ENCODE measurements at regions not wholly inside any gene's neighbourhood (a gene's known extent, or its start where the extent isn't known, plus 50 kb on each side); places are given as distances from the start of the nearest gene placed in this dataset.
"Not testable (repeated sequence)": the region's sequence is repeated elsewhere in the genome, so short reads cannot be mapped to it uniquely, and the experiment has no call there.

DNA sequence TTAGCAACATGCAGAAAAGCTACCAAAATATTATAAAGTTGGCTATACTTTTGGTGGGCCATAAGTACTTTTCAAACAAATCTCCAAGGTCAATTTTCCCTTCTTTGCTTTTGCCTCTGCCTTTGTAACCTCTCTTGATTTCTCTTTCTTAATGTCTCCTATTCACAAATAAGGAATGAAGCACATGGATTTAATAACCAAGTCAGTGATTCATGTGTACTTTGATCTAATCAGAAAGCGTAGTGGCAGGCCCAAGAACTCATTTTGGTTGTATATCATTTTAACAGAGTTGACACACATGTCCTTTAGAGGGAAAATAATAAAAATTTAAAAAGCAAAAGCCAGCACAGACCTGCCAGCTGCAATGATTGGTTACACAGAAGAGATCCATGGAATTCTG is 93.7 kb downstream of the FZD1 start:
- ChIA-PET POLR2A (no interaction called here), CTCF (interaction anchor here (2.3 kb wide), 1 partner anchor 8 kb away, joined by 6 read pairs; no protein-coding TSS in a partner anchor)
- DNase-seq (ENCODE audit: extremely low spot score) = no peak
- no peak for TF ChIP-seq CTCF (IDR thresholded peaks at IDR 0.05; ENCODE audit: control extremely low read depth, extremely low read depth, low read depth, missing control alignments)

GRCh38 chr7:91358303-91358702 is 94.1 kb downstream of the FZD1 start:
- ChIA-PET POLR2A (no interaction called here), CTCF (interaction anchor here (2.3 kb wide), 1 partner anchor 9 kb away, joined by 6 read pairs; no protein-coding TSS in a partner anchor)
- no peak for TF ChIP-seq CTCF (IDR thresholded peaks at IDR 0.05; ENCODE audit: control extremely low read depth, extremely low read depth, low read depth, missing control alignments)
- DNase-seq (ENCODE audit: extremely low spot score) = no peak

DNA sequence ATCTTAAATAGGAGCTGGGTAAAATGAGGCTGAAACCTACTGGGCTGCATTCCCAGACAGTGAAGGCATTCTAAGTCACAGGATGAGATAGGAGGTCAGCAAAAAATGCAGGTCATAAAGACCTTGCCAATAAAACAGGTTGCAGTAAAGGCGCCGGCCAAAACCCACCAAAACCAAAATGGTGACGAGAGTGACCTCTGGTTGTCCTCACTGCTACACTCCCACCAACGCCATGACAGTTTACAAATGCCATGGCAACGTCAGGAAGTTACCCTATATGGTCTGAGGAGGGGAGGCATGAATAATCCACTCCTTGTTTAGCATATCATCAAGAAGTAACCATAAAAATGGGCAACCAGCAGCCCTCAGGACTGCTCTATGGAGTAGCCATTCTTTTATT is 100.9 kb downstream of the FZD1 start:
- POLR2A ChIA-PET; CTCF ChIA-PET; DNase-seq (ENCODE audit: extremely low spot score): not testable (repeated sequence)

DNA sequence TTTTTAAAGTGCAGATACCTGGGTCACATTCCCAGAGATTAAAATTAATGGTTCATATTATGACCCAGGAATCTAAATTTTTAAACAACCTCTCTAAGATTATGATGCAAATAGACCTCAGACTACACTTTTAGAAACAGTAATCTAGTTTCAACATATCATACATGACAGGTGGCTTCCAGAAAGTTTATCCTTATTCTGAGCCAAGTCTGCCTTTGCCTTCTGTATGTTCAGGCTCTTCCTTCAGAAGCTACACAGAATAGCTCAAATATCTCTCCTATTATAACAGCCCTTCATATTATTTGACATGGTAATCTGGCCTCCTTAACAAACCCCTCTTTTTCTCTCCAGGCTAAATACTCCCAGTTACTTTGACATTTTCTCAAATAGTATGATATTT is 101.9 kb downstream of the FZD1 start:
- ChIA-PET CTCF (no interaction called here), POLR2A (no interaction called here)
- no peak for DNase-seq (ENCODE audit: extremely low spot score)
- TF ChIP-seq CTCF (IDR thresholded peaks at IDR 0.05; ENCODE audit: control extremely low read depth, extremely low read depth, low read depth, missing control alignments) = no peak

DNA sequence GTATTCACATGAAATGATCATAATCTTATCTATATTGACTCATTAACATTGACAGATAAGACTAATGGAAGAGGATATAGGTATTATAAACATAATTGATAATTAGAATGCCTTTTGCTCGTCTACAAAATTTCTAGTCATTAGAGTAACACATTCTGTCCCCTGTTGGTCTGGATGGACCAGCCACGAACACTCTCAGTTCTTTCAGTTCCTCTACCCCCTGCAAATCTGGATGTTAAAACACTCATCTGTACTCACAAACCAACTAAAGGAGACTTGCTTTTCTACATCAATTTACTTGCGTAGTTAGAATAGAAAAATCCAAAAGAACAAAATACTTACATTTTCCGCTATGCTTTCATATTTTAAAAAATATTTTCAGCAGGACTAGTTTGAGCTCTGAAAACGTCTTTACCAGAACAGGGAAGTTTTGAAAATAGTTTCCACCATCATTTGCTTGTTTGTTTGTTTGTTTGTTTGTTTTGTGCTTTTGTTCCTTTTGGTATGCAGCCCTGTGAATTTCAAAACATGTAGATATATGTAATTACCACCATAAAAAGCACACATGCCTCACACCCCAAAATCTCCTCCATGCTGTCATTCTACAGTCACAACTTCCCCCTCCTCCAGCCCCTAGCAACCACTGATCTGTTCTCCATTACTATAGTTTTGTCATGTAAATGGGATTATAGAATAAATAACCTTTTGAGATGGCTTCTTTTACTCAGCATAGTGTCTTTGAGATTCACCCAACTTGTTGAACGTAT is 103.8 kb downstream of the FZD1 start:
- no peak for DNase-seq (ENCODE audit: extremely low spot score)
- CTCF ChIA-PET = no interaction called here
- no peak for TF ChIP-seq CTCF (IDR thresholded peaks at IDR 0.05; ENCODE audit: control extremely low read depth, extremely low read depth, low read depth, missing control alignments)
- POLR2A ChIA-PET = no interaction called here

- ChIA-PET CTCF (interaction anchor here (1.2 to 1.9 kb wide), 3 partner anchors 10 to 16 kb away, joined by 4 to 6 read pairs (median 5); no protein-coding TSS in a partner anchor), POLR2A (no interaction called here)
- no peak for DNase-seq (ENCODE audit: extremely low spot score)
- no peak for TF ChIP-seq CTCF (IDR thresholded peaks at IDR 0.05; ENCODE audit: control extremely low read depth, extremely low read depth, low read depth, missing control alignments)
Observed at GRCh38 chr7:91372323-91372722, 108.1 kb downstream of the FZD1 start.

- DNase-seq (ENCODE audit: extremely low spot score) = no peak
- TF ChIP-seq CTCF (IDR thresholded peaks at IDR 0.05; ENCODE audit: control extremely low read depth, extremely low read depth, low read depth, missing control alignments) = no peak
- CTCF ChIA-PET = interaction anchor here (1.3 to 1.9 kb wide), 2 partner anchors 11 to 85 kb away, joined by 4 to 6 read pairs; no protein-coding TSS in a partner anchor
Observed at GRCh38 chr7:91373111-91373800, 109.0 kb downstream of the FZD1 start.

More at GRCh38 chr7:91373111-91373800, 109.0 kb downstream of the FZD1 start:
- POLR2A ChIA-PET = no interaction called here

Measured in GM10248 (cell line).